Activated naive CD4-positive, alpha-beta T cell treated with Interleukin-2 at 50 U/mL for 16 hours (primary cell): ENCODE measurements at regions not wholly inside any gene's neighbourhood (a gene's known extent, or its start where the extent isn't known, plus 50 kb on each side); places are given as distances from the start of the nearest gene placed in this dataset.
"Not testable (repeated sequence)": the region's sequence is repeated elsewhere in the genome, so short reads cannot be mapped to it uniquely, and the experiment has no call there.

Source experiments
- DNase-seq: peaks from one replicate; pipeline ENCODE4 v3.0.0-alpha.2; 2020

GRCh38 chrX:130552444-130553073 is 150.8 kb downstream of the RBMX2 start:
- no peak for DNase-seq

- no peak for DNase-seq
Observed at GRCh38 chrX:130555341-130555740, 153.6 kb downstream of the RBMX2 start.

- DNase-seq: no peak
Observed at GRCh38 chrX:130555757-130556156, 154.0 kb downstream of the RBMX2 start.

GRCh38 chrX:130556951-130557350 is 155.2 kb downstream of the RBMX2 start:
- no peak for DNase-seq

- DNase-seq: no peak
Observed at GRCh38 chrX:130560544-130560943, 158.8 kb downstream of the RBMX2 start.

- no peak for DNase-seq
Observed at GRCh38 chrX:130561930-130562329, 160.1 kb downstream of the RBMX2 start.

GRCh38 chrX:130563476-130563875 is 161.7 kb downstream of the RBMX2 start:
- no peak for DNase-seq

GRCh38 chrX:130566028-130566683 is 164.4 kb downstream of the RBMX2 start:
- DNase-seq: no peak

GRCh38 chrX:130573030-130573429 is 171.2 kb downstream of the RBMX2 start:
- not testable (repeated sequence) for DNase-seq
